Retinal pigment epithelial cell (primary cell): ENCODE measurements at regions not wholly inside any gene's neighbourhood (a gene's known extent, or its start where the extent isn't known, plus 50 kb on each side); places are given as distances from the start of the nearest gene placed in this dataset.

Experiments used
- DNase-seq: peaks from one replicate; pipeline ENCODE4 v3.0.0-alpha.2; 2010; ENCODE audit warnings: low read depth
- H3K4me3 ChIP-seq: 2 replicates; pipeline ENCODE4 v1.5.1; 2011; ENCODE audit warnings: mild to moderate bottlenecking, low read length, control low read depth, moderate library complexity
- TF ChIP-seq, protein P1 (sequence below): conservative IDR thresholded peaks from 2 replicates; pipeline ENCODE4 v1.5.1; 2011; ENCODE audit warnings: low read depth, low read length, control low read depth, inconsistent platforms

GRCh38 chr7:152986376-152986775 lies 226.8 kb downstream of the ACTR3B start:
- peak; percentile 10 for DNase-seq
- TF ChIP-seq, protein P1, sequence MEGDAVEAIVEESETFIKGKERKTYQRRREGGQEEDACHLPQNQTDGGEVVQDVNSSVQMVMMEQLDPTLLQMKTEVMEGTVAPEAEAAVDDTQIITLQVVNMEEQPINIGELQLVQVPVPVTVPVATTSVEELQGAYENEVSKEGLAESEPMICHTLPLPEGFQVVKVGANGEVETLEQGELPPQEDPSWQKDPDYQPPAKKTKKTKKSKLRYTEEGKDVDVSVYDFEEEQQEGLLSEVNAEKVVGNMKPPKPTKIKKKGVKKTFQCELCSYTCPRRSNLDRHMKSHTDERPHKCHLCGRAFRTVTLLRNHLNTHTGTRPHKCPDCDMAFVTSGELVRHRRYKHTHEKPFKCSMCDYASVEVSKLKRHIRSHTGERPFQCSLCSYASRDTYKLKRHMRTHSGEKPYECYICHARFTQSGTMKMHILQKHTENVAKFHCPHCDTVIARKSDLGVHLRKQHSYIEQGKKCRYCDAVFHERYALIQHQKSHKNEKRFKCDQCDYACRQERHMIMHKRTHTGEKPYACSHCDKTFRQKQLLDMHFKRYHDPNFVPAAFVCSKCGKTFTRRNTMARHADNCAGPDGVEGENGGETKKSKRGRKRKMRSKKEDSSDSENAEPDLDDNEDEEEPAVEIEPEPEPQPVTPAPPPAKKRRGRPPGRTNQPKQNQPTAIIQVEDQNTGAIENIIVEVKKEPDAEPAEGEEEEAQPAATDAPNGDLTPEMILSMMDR: no peak
- H3K4me3 ChIP-seq: no peak overlapping the region

DNA sequence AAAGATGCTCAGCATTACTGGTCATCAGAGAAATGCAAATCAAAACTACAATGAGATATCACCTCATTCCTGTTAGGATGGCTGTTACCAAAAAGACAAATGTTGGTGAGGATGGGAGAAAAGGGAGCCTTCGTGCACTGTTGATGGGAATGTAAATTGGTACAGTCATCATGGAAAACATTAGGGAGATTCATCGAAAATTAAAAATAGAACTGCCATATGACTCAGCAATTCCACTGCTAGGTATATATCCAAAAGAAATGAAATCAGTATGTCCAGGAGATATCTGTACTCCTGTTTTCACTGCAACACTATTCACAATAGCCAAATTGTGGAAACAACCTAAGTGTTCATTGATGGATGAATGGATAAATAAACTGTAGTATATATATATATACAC lies 228.1 kb downstream of the ACTR3B start:
- TF ChIP-seq, protein P1: no peak
- no peak for DNase-seq
- H3K4me3 ChIP-seq: no peak overlapping the region

GRCh38 chr7:152989889-152990380 lies 230.4 kb downstream of the ACTR3B start:
- DNase-seq: peak; percentile 49
- TF ChIP-seq, protein P1: no peak
- H3K4me3 ChIP-seq: no peak overlapping the region

DNA sequence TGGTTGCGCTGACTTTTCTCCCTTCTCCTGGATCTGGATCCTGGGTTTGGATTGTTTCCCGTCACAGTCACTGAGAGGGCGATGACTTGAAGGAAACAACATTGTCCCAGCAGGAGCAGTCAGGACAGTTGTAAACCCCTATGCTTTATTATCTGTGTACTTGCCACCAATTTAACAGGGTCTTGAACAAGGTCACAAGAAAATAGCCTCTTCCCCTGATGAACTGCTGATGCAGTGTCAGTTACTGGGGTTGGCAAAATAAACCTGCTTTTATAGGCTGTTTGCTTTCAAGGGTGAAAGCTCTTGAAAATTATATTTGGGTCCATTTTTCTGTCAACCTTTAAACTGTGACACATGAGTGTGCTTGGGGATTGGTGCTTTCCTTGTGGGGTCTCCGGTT lies 238.9 kb downstream of the ACTR3B start:
- TF ChIP-seq, protein P1: no peak
- no peak overlapping the region for H3K4me3 ChIP-seq
- DNase-seq: no peak

GRCh38 chr7:153002115-153002514 lies 242.6 kb downstream of the ACTR3B start:
- H3K4me3 ChIP-seq: no peak overlapping the region
- no peak for DNase-seq
- TF ChIP-seq, protein P1: no peak

DNA sequence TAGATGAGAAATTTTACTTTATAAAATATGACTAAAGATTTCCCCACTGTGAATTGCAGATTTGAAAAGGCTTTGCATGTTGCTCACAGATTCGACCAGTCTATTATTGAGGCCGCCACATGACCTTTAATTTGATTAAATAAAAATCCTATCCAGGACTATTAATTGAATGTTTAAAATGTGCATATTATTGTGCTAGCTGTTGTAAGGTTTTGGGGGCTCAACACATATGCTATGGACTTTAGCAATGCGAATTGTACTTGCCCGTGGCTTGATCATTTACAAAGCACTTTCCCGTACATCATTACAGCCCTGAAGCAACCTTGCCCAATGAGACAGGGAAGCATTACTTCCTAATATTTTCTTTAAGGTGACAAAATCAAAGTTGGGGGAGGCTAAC lies 243.0 kb downstream of the ACTR3B start:
- H3K4me3 ChIP-seq: no peak overlapping the region
- TF ChIP-seq, protein P1: no peak
- DNase-seq: no peak

GRCh38 chr7:153004341-153004740 lies 244.8 kb downstream of the ACTR3B start:
- DNase-seq: no peak
- TF ChIP-seq, protein P1: no peak
- no peak overlapping the region for H3K4me3 ChIP-seq
